ENCODE measurements at regions not wholly inside any gene's neighbourhood (a gene's known extent, or its start where the extent isn't known, plus 50 kb on each side); places are given as distances from the start of the nearest gene placed in this dataset.

DNA sequence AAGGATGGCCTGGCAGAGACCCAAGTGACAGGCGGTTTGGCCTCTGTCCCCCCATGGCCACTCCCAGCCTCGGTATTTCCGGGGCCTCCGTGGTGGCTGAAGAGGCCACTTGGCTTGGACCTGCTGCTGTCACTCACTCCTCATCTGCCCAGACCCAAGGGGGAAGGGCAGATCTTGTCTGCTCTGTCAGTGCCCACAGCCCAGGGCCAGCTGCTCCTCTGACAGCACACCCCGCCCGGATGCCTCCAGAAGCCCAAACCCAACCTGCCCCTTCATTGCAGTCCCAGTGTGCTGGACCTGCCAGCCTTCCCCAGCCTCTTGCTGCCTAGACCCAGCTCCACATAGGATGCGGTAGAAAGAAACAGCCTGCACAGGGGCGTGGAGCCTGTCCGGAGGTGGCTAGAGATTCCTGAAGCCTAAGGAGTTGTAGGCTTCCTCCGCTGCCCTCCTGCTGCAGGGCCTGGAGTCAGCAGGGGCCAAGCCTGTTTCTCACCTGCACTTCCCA lies 52.0 kb downstream of the MAGEF1 start:
- DNase-seq, result no peak

DNA sequence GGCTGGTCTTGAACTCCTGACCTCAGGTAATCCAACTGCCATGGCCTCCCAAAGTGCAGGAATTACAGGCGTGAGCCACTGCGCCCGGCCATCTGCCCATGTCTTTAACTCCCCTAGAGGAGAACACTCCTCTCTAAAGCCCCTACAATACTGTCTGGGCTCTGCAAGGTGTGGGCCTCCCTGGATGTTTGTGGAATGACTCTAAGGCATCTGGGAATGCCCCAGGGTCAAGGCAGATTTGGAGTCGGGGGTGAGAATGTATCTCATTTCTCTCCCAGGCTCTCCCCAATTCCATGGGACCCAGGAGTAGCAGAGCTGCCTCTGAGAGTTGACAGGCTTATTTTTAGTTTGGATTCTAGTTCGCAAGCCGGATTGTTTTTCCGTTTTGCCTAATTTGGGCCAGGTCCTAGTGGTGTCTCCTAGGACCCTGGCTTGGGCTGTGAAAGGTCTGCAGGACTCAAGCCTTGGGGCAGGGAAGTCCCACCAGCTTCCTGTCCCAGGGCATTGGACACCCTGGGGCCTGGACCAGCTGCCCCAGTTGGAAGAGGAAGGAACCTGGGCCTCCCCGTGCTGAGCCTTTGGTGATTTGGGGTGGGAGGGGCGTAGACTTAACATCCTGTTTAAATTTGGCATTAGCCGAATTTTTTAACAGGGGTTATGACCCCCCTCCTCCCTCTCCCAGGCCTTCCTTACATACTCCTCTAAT lies 53.5 kb downstream of the MAGEF1 start:
- no peak for DNase-seq

DNA sequence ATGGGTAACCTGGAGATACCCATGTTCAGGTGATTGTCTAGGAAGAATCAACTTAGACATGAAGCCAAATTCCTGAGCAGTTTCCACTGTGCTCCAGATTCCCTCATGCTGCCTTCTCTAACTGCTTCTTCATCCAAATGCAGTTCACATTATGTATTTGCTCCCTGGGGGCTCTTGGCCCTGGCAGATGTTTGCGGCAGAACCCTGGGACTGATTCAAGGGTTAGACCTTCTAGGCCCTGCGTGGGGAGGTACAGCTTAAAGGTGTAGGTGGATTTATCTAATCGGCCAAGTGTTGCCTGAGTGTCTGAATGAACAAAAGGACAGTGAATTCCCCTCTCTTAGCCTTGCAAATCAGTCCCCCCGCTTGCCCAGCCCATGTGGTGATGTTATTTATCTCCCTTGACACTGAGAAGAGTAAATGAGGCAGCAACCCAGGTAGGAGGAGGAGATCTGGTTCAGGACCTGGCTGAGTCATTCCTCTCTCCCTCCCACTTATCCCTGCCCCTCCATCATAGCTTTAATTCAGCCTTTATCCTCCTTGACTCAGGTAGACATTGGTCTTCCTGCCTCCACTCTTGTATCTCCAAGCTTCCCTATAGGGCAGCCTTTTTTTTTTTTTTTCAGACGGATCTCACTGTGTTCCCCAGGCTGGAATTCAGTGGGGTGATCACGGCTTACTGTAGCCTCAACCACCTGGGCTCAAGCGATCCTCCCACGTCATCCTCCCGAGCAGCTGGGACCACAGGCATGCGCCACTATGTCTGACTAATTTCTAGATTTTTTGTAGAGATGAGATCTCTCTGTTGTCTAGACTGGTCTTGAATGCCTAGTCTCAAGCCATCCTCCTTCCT lies 54.8 kb downstream of the MAGEF1 start:
- DNase-seq, result no peak

DNA sequence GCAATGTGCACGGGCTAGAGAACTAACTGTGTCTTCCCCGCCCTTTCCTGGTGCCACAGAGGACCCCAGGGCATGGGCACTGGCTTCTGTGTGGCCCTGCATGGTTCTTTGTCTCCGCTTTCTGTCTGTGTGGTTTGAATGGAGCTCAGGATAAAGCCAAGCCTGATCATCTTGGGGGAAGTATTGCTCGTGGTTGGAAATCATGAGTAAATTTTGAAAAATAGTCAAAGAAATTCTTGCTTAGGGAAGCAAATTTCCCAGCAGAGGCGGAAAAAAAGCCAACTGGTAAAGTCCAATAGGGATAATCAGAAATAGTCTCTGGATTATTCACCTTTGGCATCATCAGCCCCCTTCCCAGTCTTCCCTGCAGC lies 55.4 kb downstream of the MAGEF1 start:
- no peak for DNase-seq

DNA sequence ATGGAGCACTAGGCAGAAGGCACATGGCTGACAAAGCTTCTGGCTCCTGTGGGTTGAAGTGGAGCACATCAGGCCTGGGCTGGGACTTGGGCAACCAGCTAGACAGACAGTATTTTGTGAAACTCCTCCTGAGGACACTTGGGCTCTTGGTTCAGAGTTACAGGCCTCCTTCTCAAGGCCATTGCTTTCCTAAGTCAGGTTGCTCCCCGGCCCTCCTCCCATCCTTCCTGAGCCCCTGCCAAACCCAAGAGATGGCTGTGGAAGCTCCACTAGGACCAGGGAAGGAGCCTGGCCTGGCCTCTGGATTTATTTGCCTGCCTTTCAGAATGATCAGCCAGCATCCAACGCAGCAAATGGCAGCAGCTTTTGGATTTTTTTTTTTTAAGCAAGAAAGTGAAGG lies 56.3 kb downstream of the MAGEF1 start:
- no peak for DNase-seq

DNA sequence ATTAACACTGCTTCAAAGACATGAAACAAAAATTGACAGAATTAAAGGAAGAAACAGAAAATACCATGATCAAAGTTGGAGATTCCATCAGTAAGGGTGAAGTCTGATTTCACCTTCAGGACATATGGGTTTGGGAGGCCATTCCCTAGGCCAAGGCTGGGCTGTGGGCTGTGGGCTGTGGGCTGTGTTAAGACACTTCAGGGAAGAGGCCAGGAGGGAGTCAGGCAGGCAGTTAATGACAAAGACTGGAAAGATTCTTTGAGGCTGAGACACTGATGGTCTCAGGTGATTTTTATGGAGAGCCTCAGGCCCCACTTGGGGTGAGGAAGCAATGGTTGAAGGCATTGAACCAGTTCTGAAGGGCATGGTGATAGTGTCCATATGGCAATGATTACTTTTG lies 57.5 kb downstream of the MAGEF1 start:
- no peak for DNase-seq

DNA sequence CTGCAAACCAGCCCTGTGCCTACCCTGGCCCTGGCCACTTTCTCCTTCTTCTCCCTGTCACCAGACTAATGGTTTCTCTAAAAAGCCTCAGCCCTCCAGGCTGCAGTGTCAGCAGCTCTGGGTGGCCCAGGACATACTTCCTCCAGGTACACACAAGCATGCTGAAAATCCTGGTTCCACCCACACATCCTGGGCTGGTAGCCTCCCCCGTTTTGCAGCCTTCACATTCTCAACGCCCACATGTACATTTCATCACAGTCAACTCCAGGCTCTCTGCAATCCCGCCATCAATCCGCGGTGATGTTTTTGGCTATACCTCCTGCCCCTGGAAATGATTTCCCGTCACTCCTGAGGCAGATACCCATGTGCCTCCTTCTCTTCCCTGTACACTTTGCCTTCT lies 59.4 kb downstream of the MAGEF1 start:
- DNase-seq, result no peak

DNA sequence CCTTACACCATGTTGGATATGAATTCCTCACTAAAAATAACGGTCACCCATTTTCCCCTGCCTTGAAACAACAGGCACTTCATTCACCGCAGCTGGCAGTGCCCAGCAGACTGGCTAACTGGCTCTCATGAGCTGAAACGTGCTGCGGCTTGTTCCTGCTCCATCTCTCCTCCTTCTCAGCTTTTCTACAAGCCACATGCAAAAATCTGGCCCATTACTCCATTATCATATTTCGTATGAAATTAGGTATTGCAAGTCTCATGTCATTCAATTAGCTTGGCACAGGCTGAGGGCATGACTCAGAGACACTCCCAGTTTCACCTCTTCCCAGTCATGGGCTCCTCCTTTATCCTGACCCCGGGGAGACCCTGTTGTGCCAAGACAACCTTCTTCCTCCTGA lies 60.0 kb downstream of the MAGEF1 start:
- no peak for DNase-seq

DNA sequence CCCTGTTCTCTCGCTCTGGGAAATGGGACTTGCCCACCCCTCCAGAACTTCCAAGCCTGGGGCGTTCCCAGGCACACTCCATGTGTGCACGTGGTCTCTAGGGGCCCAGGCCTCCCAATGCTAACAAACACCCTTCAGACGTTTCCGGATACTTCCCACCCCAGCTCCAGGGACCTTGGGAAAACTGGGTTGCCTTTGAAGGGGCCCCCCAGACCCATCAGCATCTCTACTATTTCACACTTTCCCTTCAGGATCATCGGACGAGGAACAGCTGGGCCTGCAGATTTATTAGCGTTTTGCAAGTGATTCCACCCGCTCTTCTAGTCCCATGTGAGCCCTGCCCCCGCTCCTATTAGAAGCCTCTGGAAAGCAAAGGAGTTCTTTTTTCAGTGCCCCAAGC lies 63.2 kb downstream of the MAGEF1 start:
- peak; percentile 80 for DNase-seq

DNA sequence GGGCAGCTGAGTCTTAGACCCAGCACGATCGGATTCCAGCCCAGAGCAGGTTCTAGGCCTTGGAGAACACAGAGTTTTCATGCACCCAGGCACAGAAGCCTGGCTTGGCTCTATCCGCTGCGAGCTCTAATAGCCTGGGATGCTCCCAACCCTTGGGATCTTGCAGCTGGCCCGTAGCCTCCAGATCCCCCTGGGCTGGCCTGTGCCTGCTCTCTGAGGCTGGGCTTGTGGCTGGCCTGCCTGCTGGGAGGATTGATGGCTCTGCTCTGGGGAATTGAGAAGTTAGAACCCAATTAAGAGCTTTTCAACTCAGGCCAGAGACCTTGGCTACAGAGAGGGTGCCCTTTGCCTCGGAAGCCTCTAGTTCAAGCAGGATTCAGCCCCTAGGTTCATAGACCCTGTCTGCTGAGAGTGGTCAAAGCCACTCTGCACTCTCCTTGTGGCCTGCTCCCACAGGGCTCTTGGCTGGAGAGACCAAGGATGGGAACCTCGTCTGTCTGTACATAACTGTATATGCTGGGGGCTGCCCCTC lies 64.4 kb downstream of the MAGEF1 start:
- DNase-seq, result no peak

DNA sequence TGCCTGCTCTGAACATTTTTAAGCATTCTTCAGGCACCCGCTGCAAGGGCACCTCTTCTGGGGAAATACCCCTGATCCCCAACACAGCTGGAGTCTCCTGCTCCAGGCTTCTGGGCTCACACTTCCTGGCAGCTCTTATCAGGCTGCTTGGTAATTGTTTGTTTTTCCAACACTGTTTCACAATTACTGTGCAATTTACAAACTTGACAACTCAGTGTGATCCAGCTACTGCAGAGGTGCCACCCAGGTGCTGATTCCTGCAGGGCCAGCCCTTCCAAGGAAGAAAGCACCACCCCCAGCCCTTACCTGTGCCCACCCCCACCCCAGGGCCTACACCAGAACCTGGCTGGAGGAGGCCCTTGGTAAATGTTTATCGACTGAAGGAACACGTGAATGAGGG lies 66.5 kb downstream of the MAGEF1 start:
- DNase-seq, result no peak

DNA sequence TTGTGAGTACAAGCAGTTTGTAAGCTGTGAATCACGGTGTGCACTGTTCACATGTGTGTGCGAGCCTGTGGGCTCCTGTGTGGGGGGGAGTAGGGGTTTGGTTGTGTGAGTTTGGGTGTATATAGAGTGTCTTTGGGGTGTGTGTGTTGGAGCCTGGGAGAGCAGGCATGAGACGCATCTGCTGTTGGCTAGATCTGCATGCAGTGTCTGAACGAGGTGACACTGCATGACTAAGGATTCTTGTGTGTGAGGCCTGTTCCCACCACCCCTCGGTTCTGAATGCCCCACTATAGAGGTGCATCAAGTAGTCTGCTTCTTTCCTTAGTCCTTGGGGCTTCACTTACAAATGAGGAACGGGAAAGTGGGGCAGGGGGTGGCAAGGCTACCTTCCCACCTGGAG lies 68.4 kb downstream of the MAGEF1 start:
- no peak for DNase-seq

DNA sequence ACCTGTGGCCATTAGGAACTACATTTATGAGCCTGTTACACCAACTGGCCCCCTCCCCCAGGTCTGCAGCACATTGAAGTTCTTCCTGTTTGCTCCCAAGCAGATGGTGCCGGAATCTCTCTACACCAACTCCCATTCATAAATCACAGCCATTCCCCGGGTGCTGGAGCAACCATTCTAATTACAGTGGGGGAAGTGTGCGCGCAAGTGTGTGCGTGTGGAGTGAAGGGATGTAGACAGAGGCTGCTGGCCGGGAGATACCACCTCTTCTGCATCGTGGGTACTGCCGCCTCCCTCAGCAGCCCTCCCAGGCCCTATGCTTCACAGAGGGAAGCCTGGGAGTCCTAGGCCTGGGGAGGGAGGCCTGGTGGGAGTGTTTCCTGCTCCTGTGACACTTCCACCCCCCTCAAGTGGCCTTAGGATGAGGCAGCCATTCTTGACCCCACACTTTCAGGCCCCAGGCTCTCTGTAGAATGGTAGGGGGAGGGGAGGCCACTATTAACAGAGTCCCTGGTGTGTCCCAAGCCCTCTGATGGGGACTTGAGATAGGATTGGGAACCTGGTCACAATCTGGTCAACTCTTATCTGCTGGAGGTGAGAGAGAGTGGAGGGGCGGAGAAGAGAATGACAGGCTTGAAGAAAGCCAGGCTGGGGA lies 69.1 kb downstream of the MAGEF1 start:
- peak; percentile 90 for DNase-seq

DNA sequence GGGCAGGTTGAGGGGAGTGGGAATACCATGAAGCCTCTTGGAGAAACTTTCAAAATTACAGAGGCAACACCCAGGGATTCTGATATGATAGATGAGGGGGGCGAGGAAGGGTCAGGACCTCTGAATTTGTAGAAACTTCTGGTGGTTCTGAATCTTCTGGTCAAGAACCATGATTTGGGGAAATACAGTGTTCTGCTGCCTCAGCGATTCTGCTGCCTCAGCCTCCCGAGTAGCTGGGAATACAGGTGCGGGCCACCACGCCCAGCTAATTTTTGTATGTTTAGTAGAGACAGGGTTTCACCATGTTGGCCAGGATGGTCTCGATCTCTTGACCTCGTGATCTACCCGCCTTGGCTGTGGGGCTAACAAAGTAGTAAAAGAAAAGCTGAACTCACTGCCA lies 70.4 kb downstream of the MAGEF1 start:
- DNase-seq, result no peak

DNA sequence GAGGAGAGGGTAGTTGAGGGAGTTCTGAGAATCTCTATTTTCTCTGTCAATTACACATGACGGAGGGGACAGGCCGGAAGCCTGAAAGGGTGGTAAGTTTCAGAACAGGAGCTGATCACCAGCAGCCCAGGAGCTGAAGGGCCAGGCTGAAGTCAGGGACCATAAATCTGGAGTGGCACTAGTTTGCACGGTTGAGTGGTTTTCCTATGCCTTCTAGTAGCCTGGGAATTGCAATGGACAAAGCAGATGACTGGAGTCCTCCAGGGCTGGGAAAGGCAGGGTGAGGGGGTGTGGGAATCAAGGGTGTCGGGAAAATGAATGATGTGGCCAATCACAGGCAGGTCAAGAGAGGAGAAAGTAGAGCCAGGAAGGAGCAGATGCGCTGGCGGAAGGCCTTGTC lies 72.5 kb downstream of the MAGEF1 start:
- peak; percentile 87 for DNase-seq

DNA sequence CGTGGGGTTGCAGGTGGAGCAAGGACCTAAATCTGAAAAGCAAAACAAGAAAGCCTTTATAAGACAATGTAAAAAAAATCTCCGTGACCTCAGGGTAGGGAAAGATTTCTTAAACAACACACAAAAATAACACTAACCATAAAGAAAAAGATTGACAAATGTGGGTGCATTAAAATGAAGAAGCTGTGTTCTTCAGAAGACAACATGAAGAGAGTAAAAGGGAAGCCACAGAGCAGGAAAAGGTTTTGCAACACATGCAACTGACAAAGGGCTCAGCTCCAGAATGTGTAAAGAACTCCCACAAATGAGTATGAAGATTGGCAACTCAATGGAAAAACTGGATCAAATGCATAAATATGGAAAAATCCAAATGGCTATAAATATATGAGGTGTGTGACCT lies 74.2 kb downstream of the MAGEF1 start:
- no peak for DNase-seq

DNA sequence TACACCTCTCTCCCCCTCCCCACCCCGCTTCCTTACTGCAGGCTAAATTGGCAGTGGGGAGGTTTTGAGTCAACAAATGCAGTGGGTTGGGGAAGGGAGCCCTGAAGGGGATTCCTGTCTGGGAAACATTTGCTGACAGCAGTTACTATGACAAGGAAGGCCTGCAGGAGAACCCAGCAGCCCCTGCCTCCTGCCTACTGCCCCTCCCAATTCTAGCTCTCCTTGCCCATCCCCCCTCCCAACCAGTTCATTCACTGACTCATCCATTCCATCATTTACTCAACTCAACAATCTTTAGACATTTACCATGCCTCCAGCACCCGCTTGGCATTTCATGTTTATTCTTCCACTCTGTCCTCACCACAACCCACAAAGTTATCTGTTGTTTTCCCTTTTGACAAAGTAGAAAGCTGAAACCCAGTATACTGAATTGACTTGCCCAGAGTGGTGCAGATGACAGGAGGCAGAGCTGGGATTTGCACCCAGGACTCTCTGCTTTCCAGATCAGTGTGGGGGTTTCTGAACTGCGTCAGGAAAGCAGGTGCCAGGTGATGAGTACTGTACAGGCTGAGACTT lies 75.0 kb downstream of the MAGEF1 start:
- DNase-seq, result no peak

DNA sequence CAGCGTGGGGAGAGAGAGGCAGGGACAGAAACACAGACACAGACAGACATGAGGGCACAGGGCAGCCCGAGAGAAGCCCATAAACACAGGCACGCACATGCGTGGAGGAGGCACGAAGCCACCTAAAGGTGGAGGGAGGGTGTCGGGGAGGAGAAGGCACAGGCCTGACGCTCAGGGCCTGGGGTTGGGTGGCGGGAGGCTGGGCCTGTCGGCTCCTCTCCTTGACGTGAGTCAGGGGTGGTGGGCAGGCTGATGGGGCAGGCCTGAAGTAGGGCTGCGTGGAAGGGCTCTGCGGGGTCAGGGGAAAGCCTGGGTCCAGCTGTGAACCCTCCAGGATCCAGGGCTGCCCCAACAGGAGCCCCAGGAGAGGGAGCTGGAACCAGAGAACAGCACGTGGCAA lies 74.2 kb downstream of the EPHB3 start:
- no peak for DNase-seq

DNA sequence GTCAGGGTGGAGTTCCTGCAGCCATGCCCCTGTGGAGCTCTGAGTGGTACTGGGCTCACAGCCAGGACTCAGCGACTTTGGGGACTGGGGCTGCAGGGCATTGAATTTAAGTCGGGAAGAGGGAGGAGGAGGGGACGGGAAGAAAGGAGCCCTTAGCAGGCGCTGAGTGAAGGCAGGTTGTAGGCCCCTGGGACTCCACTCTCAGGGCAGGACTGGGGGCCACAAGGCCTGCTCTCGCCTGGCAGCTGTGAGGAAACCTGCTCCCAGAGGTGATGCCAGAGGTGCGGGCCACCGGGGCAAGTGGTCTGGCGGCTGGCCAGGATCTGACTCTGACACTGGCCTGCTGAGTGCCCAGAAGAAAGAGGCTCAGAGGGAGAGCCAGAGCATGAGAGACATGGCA lies 73.5 kb downstream of the EPHB3 start:
- no peak for DNase-seq

DNA sequence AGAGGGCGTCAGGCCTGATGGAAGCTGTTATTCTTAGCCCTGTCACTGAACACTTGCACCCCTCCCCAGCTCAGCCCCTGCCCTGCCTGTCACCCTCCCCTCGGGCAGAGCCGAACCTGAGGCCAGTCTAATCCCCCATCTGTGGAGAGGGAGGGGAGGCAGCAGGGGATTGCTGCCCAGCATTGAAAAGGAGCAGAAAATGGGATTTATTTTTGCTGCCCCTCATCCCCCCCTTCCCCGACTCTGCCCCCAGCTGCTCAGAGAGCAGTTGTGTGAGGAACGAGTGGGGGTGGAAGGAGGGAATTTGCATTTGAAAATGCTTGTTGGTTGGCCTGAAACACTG lies 71.6 kb downstream of the EPHB3 start:
- no peak for DNase-seq

DNA sequence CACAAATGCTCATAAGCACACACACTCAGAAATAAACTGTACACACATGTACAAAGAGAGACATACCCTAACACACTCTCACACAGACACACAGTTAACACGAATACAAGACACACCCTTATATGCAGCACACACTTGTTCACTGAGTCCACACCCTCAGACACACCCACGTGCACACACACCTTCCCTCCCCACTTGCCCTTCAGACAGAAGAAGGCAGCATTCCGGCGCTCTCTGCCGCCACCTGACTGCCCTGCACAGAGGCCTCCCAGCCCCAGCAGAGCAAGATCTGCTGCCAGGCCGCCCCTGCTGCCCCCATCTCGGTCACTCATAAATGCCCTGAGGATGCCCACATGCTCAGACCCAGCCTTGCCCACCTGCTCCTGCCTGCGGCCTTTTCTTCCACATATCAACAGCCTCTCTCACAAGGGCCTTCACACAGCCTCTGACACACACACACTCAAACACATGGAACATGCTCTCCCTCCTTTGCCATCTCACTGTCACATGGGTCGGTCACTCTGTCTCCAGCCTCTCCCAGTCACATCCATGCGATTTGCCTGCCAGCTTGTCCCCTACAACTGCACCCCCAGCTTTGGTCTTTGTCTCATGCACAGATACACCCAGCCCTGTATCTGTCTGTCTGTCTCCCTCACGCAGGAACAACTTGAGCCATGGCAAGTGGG lies 71.1 kb downstream of the EPHB3 start:
- DNase-seq, result no peak

Data from renal pelvis (tissue), 1 donor.